KMS-11 (cell line): ENCODE measurements at regions not wholly inside any gene's neighbourhood (a gene's known extent, or its start where the extent isn't known, plus 50 kb on each side); places are given as distances from the start of the nearest gene placed in this dataset.

Experiments
- H2AFZ ChIP-seq: fragments of 200-600 bp; sonication (generic); 2 replicates; pipeline ENCODE4 v1.6.1; 2016; ENCODE audit warnings: antibody characterized with exemption, mixed run types, low read depth
- H3K27ac ChIP-seq: fragments of 200-600 bp; sonication (generic); 2 replicates; pipeline ENCODE4 v1.6.1; 2016; ENCODE audit warnings: mild to moderate bottlenecking, mixed run types
- H3K27me3 ChIP-seq: fragments of 200-600 bp; sonication (generic); 2 replicates; pipeline ENCODE4 v1.6.1; 2017; ENCODE audit warnings: mild to moderate bottlenecking, low read depth, mixed run types, moderate library complexity; ENCODE audit not compliant: insufficient read depth
- H3K36me3 ChIP-seq: fragments of 200-600 bp; sonication (generic); 2 replicates; pipeline ENCODE4 v1.6.1; 2017; ENCODE audit warnings: mild to moderate bottlenecking, mixed run types; ENCODE audit not compliant: insufficient read depth
- H3K4me1 ChIP-seq: fragments of 200-600 bp; sonication (generic); 2 replicates; pipeline ENCODE4 v1.6.1; 2016; ENCODE audit warnings: mild to moderate bottlenecking, low read depth, mixed run types; ENCODE audit not compliant: poor library complexity, severe bottlenecking
- H3K4me2 ChIP-seq: fragments of 200-600 bp; sonication (generic); 2 replicates; pipeline ENCODE4 v1.7.0; 2016; ENCODE audit warnings: mild to moderate bottlenecking, mixed run types
- H3K4me3 ChIP-seq: fragments of 200-600 bp; sonication (generic); IDR thresholded peaks from 2 replicates; pipeline ENCODE4 v1.6.1; 2017; ENCODE audit warnings: low read depth, low read length, mixed read lengths; ENCODE audit not compliant: insufficient read depth
- H3K79me2 ChIP-seq: fragments of 200-600 bp; sonication (generic); 2 replicates; pipeline ENCODE4 v1.6.1; 2016; ENCODE audit warnings: low read depth, mixed run types; ENCODE audit not compliant: insufficient read depth
- H3K9ac ChIP-seq: fragments of 200-600 bp; sonication (generic); 2 replicates; pipeline ENCODE4 v1.6.1; 2016; ENCODE audit warnings: mild to moderate bottlenecking, mixed run types
- H4K20me1 ChIP-seq: fragments of 200-600 bp; sonication (generic); 2 replicates; pipeline ENCODE4 v1.6.1; 2016; ENCODE audit warnings: mild to moderate bottlenecking, mixed run types; ENCODE audit not compliant: insufficient read depth
- TF ChIP-seq, protein P1 (sequence below): fragments of 200-600 bp; sonication (generic); conservative IDR thresholded peaks from 2 replicates; pipeline ENCODE4 v1.6.1; 2017; ENCODE audit warnings: low read depth, mild to moderate bottlenecking, antibody characterized with exemption, low read length, moderate library complexity, mixed read lengths

DNA sequence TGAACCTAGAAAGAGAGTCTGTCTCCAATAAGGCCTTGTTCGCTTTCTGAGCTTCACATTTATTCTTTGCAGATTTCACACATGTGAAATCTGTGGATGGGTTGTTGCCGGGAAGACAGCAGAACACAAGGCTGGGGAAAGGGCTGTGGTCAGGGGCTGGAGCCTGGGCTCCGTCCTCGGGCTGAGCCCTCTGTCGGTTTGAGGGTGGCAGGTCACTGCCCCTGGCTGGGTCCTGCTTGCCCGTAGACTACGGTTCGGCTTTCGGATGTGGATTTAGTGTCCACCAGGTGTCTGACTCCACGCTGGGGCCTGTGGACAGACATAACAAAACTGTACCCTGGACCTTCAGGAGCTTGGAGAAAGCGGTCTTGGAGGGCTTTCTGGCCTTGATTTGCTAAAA is 117.0 kb upstream of the ALX4 start:
- Histone ChIP-seq H3K4me2 (no peak overlapping the region), H4K20me1 (no peaks in the 10 kb centered on the region), H3K4me1 (no peaks in the 10 kb centered on the region), H3K9ac (no peak overlapping the region), H3K27me3 (no peaks in the 10 kb centered on the region), H3K27ac (no peak overlapping the region), H2AFZ (no peak overlapping the region), H3K36me3 (no peaks in the 10 kb centered on the region), H3K4me3 (no peak overlapping the region), H3K79me2 (no peaks in the 10 kb centered on the region)
- TF ChIP-seq, protein P1, sequence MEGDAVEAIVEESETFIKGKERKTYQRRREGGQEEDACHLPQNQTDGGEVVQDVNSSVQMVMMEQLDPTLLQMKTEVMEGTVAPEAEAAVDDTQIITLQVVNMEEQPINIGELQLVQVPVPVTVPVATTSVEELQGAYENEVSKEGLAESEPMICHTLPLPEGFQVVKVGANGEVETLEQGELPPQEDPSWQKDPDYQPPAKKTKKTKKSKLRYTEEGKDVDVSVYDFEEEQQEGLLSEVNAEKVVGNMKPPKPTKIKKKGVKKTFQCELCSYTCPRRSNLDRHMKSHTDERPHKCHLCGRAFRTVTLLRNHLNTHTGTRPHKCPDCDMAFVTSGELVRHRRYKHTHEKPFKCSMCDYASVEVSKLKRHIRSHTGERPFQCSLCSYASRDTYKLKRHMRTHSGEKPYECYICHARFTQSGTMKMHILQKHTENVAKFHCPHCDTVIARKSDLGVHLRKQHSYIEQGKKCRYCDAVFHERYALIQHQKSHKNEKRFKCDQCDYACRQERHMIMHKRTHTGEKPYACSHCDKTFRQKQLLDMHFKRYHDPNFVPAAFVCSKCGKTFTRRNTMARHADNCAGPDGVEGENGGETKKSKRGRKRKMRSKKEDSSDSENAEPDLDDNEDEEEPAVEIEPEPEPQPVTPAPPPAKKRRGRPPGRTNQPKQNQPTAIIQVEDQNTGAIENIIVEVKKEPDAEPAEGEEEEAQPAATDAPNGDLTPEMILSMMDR = no peak

DNA sequence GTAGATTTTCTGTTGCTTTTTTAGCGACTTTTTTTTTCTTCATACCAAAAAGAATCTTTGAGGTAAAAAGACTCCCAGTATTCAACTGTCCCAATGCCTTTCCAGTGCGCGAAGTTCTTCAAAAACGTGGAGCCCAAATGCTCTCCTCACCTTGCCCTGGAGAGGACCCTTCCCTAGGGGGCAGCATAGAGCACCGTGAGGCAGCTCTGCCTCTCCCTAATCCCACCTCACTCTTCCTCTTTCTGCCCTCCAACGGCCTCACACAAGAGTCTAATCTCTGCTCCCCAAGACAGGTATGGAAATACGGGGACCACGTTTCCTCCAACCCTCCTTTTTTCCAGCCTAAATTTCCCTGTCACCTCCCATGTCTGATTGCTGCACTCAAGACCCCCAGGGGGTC is 117.5 kb upstream of the ALX4 start:
- H3K9ac ChIP-seq = no peak overlapping the region
- H3K36me3 ChIP-seq = no peaks in the 10 kb centered on the region
- H3K4me2 ChIP-seq = no peak overlapping the region
- no peaks in the 10 kb centered on the region for H3K79me2 ChIP-seq
- no peak overlapping the region for H2AFZ ChIP-seq
- H3K4me3 ChIP-seq = no peak overlapping the region
- H4K20me1 ChIP-seq = no peaks in the 10 kb centered on the region
- TF ChIP-seq, protein P1 = 0 out of 2 replicates have a peak, but pooled peaks have one; percentile 27
- H3K27ac ChIP-seq = no peak overlapping the region
- no peaks in the 10 kb centered on the region for H3K27me3 ChIP-seq
- no peaks in the 10 kb centered on the region for H3K4me1 ChIP-seq

DNA sequence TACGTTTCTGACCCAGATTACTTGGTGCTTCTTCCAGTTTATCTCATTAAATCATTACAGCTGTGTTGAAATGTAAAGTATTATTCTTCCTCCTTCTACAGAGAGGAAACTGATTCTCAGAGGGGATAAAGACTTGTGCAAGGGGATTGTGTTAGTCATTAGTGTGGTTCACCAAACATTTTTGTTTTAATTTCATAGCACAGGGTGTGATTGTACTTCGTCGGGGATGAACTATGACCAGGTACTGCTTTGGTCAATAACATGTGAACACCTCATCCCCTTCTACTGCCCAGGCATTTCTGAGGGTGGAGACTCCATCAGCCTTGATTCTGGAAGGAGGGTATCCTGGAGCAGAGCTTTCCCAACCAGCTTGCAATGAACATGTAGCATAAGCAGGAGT is 120.2 kb upstream of the ALX4 start:
- Histone ChIP-seq H3K36me3 (no peaks in the 10 kb centered on the region), H2AFZ (no peak overlapping the region), H3K4me1 (no peaks in the 10 kb centered on the region), H4K20me1 (no peaks in the 10 kb centered on the region), H3K27ac (no peak overlapping the region), H3K79me2 (no peaks in the 10 kb centered on the region), H3K9ac (no peak overlapping the region), H3K4me2 (no peak overlapping the region), H3K4me3 (no peak overlapping the region), H3K27me3 (no peaks in the 10 kb centered on the region)
- TF ChIP-seq, protein P1 = no peak

DNA sequence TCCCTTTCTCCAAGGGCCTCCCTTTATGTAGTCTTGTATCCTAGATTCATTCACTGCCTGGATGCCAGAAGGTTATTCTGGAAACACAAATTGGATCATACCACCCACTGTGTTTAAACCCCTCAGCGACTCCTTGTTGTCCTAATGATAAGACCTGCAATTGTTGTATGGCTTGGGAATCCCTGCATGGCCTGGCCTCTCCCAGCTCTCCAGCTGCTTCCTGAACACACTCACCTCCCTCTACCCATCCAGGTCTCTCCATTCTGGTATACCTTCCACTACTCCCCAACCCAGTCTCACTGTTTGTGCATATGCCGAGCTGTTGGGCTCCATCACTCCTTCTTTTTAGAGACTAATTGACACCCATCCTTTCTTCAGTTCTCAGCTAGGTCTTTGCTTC is 124.3 kb upstream of the ALX4 start:
- Histone ChIP-seq H3K27me3 (no peaks in the 10 kb centered on the region), H3K9ac (no peak overlapping the region), H3K36me3 (no peaks in the 10 kb centered on the region), H3K79me2 (no peaks in the 10 kb centered on the region), H4K20me1 (no peaks in the 10 kb centered on the region), H3K4me1 (no peaks in the 10 kb centered on the region), H3K27ac (no peak overlapping the region), H3K4me2 (no peak overlapping the region), H3K4me3 (no peak overlapping the region), H2AFZ (no peak overlapping the region)
- TF ChIP-seq, protein P1 = no peak
